ENCODE measurements at regions not wholly inside any gene's neighbourhood (a gene's known extent, or its start where the extent isn't known, plus 50 kb on each side); places are given as distances from the start of the nearest gene placed in this dataset.
"Not testable (repeated sequence)": the region's sequence is repeated elsewhere in the genome, so short reads cannot be mapped to it uniquely, and the experiment has no call there.

- no peak for DNase-seq (ENCODE audit: low read depth in 3 of 3)
Observed at GRCh38 chr2:106009096-106009495, 185.0 kb downstream of the UXS1 start.

DNA sequence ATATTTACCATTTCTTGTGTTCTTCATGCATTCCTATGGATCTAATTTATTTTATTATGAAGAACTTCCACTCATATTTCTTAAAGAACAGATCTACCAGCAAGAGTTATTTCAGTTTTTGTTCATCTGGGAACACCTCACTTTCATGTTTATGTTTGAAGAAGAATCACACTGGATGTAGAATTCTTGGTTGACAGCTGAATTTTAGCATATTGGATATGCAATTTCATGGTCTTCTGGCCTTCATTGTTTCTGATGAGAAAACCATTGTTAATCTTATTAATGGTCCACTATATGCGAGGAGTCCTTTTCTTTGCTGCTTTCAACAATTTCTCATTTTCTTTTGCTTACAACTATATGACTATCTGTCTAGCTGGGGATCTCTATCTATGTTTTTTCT is 189.2 kb downstream of the UXS1 start:
- DNase-seq (ENCODE audit: low read depth in 3 of 3) = no peak

DNA sequence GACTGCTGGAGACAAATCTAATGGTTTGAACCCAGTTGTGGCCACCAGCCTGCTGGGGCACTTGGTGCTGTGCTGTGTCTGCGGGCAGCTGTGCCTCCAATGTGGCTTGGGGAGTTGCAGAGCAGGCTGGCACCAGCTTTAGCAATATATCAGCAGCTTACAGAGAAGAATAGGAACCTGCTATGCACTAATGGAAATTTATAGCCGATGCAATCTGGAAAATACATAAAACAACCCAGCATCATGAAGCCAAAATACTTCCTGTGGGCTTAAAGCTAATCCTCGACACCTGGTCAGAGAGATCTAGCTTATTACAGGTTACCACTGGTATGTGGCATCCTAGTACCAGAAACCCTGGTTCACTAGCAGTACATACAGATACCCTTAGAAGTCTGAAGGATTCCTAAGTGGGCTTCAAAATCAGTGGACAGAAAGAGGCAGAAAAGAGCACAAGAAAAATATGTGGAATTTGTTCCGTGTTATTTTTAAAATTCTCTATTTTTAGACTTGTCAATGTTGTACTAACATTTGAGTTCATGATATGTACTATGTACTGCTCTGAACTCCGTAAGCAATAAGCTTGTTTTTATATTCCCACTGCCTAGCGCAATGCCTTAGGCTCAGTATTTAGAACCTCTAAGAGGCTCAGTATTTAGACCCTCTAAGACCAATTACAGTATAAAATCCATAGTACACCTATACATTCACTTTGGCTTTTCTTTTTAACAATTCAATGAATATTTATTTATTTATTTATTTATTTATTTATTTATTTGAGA is 194.7 kb downstream of the UXS1 start:
- DNase-seq (ENCODE audit: low read depth in 3 of 3) = no peak

- no peak for DNase-seq (ENCODE audit: low read depth in 3 of 3)
Observed at GRCh38 chr2:105997711-105998110, 196.4 kb downstream of the UXS1 start.

DNA sequence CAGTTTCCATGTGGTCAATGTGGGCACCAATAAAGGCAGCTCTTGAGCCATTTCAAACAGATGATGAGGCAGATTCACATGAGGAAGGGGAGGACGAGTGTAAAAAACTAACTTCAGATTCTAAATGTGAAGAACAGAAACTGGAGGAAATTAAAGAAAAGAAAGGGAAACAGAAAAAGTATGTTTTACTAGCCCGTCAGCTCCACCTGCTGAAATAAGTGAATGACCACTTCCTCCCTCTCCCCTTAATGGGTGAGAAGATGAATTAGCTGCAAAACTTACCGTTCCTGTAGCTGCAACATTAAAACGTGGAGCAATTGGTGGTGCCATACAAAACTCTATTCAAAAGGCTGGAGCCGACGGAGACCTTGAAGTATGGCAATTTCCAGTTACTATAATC is 203.5 kb downstream of the UXS1 start:
- no peak for DNase-seq (ENCODE audit: low read depth in 3 of 3)

DNA sequence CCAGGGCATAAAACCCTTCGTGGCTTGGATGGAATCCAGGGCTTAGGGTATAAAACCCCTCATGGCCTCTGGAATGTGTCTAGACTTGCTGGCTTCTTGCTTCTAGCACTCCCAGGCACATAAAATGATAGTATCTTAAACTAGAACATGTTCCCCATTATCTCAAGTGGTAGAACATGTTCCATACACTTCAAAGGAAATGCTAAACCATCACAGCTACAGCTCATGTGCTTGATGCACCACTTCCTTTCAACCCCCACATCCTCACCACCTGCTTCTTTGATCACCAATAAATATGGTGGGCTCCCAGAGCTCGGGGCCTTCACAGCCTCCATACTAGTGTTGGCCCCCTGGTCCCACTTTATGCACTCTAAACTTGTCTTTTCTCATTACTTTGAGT is 204.3 kb downstream of the UXS1 start:
- DNase-seq (ENCODE audit: low read depth in 3 of 3) = not testable (repeated sequence)

- DNase-seq (ENCODE audit: low read depth in 3 of 3) = no peak
Observed at GRCh38 chr2:105989070-105989469, 205.0 kb downstream of the UXS1 start.

- DNase-seq (ENCODE audit: low read depth in 3 of 3) = no peak
Observed at GRCh38 chr2:105977807-105978206, 216.3 kb downstream of the UXS1 start.

- DNase-seq (ENCODE audit: low read depth in 3 of 3) = peak in 2 of 3 donors; percentile 8 to 11
Observed at GRCh38 chr2:105977212-105977611, 216.9 kb downstream of the UXS1 start.

GRCh38 chr2:105974812-105975211 is 219.3 kb downstream of the UXS1 start:
- no peak for DNase-seq (ENCODE audit: low read depth in 3 of 3)

DNA sequence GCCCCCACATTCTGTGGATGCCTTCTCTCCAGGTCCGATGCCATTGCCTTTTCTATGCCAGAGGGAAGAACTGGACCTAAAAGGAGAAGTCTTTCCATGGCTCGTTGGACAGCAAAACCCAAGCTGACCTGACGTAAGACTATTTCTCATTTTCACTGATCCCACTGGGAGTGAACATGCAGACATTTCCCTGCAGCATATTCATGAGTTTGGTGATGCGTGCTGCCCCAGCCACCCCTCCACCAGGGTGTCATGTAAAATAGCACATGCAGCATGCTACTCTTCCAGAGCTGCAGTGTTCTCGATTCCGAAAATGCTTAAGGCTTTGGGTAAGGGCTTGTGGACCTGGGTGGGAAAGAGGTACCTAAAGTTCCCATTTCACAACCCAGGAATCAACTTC is 221.2 kb downstream of the UXS1 start:
- DNase-seq (ENCODE audit: low read depth in 3 of 3) = no peak

- DNase-seq (ENCODE audit: low read depth in 3 of 3) = no peak
Observed at GRCh38 chr2:105972246-105972645, 221.9 kb downstream of the UXS1 start.

DNA sequence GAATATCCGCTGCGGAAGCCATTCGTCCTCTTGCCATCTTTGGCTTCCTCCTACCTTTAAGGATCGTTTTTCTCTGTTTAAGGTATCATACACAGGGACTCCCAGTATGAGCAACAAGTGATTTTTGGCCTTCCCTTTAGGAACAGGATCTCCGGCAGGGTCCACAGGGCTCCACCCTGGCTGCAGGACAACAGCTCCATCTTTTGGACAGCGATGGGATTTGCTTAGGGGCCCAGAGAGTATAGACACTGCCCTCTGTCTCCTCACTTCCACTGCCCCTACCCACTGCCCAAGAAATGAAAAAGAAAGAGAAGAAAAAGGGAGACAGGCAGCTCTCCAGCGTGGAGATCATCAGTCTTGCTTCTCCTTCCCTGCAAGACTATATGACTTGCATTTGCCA is 224.5 kb downstream of the UXS1 start:
- DNase-seq (ENCODE audit: low read depth in 3 of 3) = no peak

GRCh38 chr2:105962221-105962620 is 217.5 kb downstream of the NCK2 start:
- DNase-seq (ENCODE audit: low read depth in 3 of 3) = no peak

DNA sequence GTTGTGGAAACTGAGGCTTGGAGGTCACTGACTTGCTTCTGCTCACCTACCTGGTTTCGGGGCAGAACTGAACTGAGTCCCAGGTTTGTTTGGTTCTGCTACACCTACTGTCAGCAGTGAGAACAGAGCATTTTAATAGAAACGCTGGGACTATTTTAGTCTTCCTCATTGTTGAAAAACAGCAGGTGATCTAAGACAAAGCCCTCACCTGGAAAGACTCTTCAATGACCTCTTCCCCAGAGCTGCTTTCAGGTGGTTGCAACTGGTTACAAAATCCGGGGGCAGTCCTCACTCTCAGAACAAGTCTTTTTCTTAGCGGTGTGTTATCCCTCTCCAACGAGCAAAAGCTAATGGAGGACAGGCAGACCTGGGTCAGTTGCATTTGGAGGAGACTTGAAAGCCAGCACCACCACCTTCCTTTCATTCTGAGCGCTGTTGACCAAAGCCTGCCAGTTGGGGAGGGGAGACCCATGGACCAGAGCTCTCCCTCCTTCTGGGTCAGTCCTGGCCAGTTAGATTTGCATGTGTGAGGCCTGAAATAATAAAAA is 217.0 kb downstream of the NCK2 start:
- no peak for DNase-seq (ENCODE audit: low read depth in 3 of 3)

DNA sequence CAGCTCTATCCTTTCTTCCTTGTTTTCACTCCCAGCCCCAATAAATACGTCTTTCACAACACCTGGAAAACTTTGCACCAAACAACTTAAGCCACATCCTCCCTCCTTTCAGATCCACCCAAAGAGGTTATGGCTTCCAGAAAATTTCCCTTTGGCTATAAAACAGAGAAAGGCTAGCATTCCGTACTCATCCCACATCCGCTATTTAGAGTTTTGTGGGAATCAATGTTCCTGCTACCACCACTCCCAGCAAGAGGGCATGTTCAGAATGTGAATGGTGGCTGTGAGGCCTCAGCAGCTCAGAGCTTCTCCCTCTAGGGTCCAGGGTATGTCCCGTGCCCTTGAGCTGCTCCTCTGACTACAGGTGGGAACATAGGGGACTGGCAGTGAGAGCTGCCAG is 214.6 kb downstream of the NCK2 start:
- no peak for DNase-seq (ENCODE audit: low read depth in 3 of 3)

DNA sequence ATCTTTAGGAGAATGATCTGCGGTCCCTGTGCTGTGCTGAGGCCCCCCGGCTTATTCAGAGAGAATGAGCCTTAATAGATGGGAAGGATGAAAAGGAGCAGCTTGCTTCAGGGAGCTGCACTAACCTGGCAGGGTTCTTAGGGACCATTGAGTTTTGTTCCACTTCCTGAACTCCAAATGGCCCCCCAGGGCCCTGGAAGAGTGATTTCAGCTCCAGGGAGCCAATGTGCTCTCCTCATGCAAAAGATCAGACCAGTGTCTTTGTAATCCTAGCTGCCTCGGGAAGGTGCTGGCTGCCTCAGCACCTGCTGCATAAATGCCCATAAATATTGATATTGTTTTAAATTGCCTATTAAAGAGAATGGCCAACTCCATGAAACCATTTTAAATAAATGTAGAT is 210.2 kb downstream of the NCK2 start:
- no peak for DNase-seq (ENCODE audit: low read depth in 3 of 3)

- no peak for DNase-seq (ENCODE audit: low read depth in 3 of 3)
Observed at GRCh38 chr2:105953942-105954341, 209.2 kb downstream of the NCK2 start.

- no peak for DNase-seq (ENCODE audit: low read depth in 3 of 3)
Observed at GRCh38 chr2:105952131-105952530, 207.4 kb downstream of the NCK2 start.

- no peak for DNase-seq (ENCODE audit: low read depth in 3 of 3)
Observed at GRCh38 chr2:105951384-105951694, 206.6 kb downstream of the NCK2 start.

- DNase-seq (ENCODE audit: low read depth in 3 of 3) = no peak
Observed at GRCh38 chr2:105950521-105951383, 206.0 kb downstream of the NCK2 start.

- DNase-seq (ENCODE audit: low read depth in 3 of 3) = no peak
Observed at GRCh38 chr2:105943977-105944376, 199.3 kb downstream of the NCK2 start.
